Lower lobe of right lung (tissue), 2 donors: ENCODE measurements at regions not wholly inside any gene's neighbourhood (a gene's known extent, or its start where the extent isn't known, plus 50 kb on each side); places are given as distances from the start of the nearest gene placed in this dataset.

Experiments
- ATAC-seq, 2 donors: fragments of 200-7000 bp; cut with Tn5 transposase; one replicate each; pipeline ENCODE4 v1.9.1; 2020 to 2022; ENCODE audit warnings: mild to moderate bottlenecking in 2 of 2, moderate library complexity in 2 of 2
- DNase-seq: peaks from one replicate; pipeline ENCODE4 v3.0.0-alpha.2; 2020
- H3K27ac ChIP-seq: fragments of 200-600 bp; one replicate; pipeline ENCODE4 v1.8.0; 2022
- H3K27me3 ChIP-seq: fragments of 200-600 bp; one replicate; pipeline ENCODE4 v1.8.0; 2022; ENCODE audit warnings: low read depth
- H3K36me3 ChIP-seq: fragments of 200-600 bp; one replicate; pipeline ENCODE4 v1.8.0; 2022; ENCODE audit warnings: mild to moderate bottlenecking
- H3K4me1 ChIP-seq: fragments of 200-600 bp; one replicate; pipeline ENCODE4 v1.8.0; 2022
- H3K4me3 ChIP-seq: fragments of 200-600 bp; one replicate; pipeline ENCODE4 v1.8.0; 2022; ENCODE audit warnings: mild to moderate bottlenecking
- H3K9me3 ChIP-seq: fragments of 200-600 bp; one replicate; pipeline ENCODE4 v1.8.0; 2022
- intact Hi-C: fragments of 100-400 bp; cut with DNase I; formaldehyde crosslinking; loops from one replicate; pipeline ENCODE4 v1.11.0; 2022
- TF ChIP-seq, protein P1 (sequence below): fragments of 200-600 bp; IDR thresholded peaks from one replicate; pipeline ENCODE4 v1.8.0; 2022; ENCODE audit warnings: antibody characterized with exemption, mild to moderate bottlenecking
- donor health status: DM: no; HTN: yes; CAD: no; lungs with severe emphysema.

DNA sequence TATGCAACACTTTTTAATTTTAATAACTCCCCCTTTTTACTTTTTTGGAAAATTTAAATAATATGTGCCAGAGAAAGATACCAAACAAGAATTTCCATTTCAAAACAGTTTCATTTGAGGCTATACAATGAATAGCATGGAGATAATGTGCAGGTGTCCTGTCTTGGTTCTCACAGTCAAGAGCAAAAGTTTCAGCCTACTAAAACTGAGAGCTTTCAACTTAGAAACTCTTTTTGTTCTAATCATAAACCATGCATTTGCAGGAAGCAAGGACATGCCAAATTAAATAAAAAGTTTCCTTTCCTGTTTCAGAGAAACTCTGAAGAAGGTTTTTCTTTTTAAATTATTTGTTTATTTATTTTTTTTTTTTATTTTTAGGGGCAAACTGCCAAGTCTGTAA, 1165.6 kb upstream of the SEMA6A start:
- Histone ChIP-seq H3K4me1 (no peaks in the 10 kb centered on the region), H3K4me3 (no peak overlapping the region), H3K9me3 (no peaks in the 10 kb centered on the region), H3K36me3 (no peaks in the 10 kb centered on the region), H3K27ac (no peak overlapping the region), H3K27me3 (no peaks in the 10 kb centered on the region)
- ATAC-seq (no peak), DNase-seq (no peak)
- TF ChIP-seq, protein P1, sequence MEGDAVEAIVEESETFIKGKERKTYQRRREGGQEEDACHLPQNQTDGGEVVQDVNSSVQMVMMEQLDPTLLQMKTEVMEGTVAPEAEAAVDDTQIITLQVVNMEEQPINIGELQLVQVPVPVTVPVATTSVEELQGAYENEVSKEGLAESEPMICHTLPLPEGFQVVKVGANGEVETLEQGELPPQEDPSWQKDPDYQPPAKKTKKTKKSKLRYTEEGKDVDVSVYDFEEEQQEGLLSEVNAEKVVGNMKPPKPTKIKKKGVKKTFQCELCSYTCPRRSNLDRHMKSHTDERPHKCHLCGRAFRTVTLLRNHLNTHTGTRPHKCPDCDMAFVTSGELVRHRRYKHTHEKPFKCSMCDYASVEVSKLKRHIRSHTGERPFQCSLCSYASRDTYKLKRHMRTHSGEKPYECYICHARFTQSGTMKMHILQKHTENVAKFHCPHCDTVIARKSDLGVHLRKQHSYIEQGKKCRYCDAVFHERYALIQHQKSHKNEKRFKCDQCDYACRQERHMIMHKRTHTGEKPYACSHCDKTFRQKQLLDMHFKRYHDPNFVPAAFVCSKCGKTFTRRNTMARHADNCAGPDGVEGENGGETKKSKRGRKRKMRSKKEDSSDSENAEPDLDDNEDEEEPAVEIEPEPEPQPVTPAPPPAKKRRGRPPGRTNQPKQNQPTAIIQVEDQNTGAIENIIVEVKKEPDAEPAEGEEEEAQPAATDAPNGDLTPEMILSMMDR = no peak
- intact Hi-C loops = no loop called here

DNA sequence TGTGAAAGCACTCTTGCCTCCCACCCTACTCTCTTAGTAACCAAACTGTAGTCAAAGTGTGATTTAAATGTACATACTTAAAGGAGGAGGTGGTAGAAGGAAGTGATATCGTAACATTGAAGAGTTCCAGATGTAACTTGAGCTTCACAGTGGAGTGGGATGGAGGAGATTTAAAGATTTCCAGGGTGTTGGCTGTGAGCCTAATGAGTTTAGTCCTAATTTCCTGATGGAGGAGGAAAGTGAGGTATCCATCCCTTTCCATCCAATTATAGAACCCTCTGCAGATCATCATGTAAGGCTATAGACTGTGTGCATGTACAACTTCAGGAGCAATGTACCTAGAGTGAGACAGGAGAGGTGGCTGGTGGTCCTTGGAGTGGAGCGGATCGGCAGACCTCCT, 1163.9 kb upstream of the SEMA6A start:
- ATAC-seq = no peak
- no peak for DNase-seq
- intact Hi-C loops = no loop called here

DNA sequence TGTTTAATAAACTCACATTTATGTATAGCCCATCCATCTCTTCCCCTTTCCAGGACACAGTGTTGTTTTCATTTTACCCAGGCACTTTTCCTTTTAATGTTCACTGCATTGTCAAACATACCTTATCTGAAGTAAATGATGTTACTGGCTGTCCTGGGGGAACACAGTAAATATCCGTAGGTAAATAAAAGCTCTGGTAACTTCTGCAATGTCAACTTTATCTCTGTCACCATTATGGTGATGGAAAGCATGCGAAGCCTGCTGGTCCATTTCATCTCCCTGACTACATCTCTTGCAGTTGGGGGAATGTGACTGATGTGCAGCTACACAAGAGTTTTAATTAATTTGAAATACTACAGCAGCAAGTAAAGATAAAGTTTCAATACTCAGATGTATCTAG, 1162.1 kb upstream of the SEMA6A start:
- DNase-seq (no peak), ATAC-seq (no peak)
- intact Hi-C loops = no loop called here
- no peak overlapping the region for H3K27ac ChIP-seq
- no peaks in the 10 kb centered on the region for H3K9me3 ChIP-seq
- TF ChIP-seq, protein P1 = no peak
- no peaks in the 10 kb centered on the region for H3K4me1 ChIP-seq
- H3K27me3 ChIP-seq = no peaks in the 10 kb centered on the region
- no peak overlapping the region for H3K4me3 ChIP-seq
- no peaks in the 10 kb centered on the region for H3K36me3 ChIP-seq

More for the DNA sequence above, 1163.9 kb upstream of the SEMA6A start:
- H3K27ac ChIP-seq = no peak overlapping the region
- H3K4me3 ChIP-seq = no peak overlapping the region
- no peaks in the 10 kb centered on the region for H3K4me1 ChIP-seq
- TF ChIP-seq, protein P1 = no peak
- H3K36me3 ChIP-seq = no peaks in the 10 kb centered on the region
- no peaks in the 10 kb centered on the region for H3K9me3 ChIP-seq
- no peaks in the 10 kb centered on the region for H3K27me3 ChIP-seq

DNA sequence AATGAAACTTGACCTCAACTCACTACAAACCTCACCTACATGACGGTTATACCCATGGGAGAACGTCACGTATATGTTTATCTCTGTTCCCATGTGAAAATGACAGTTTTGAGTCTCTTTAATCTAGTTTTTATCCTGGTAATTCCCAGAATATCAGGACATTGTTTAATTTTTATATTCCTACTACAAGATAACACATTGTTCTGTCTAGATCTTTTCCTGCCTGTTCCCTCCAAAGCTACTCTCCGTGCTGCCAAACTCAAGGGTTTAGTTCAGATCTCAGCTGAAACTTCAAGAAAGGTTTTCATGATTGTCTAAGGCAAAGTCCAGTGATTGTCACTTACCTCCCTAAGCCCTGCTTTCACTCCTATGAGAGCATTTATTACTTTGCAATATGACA, 1159.4 kb upstream of the SEMA6A start:
- H3K4me1 ChIP-seq = no peaks in the 10 kb centered on the region
- H3K9me3 ChIP-seq = no peaks in the 10 kb centered on the region
- H3K27ac ChIP-seq = no peak overlapping the region
- H3K4me3 ChIP-seq = no peak overlapping the region
- intact Hi-C loops = no loop called here
- ATAC-seq = no peak
- DNase-seq = no peak
- TF ChIP-seq, protein P1 = no peak
- no peaks in the 10 kb centered on the region for H3K36me3 ChIP-seq
- no peaks in the 10 kb centered on the region for H3K27me3 ChIP-seq

DNA sequence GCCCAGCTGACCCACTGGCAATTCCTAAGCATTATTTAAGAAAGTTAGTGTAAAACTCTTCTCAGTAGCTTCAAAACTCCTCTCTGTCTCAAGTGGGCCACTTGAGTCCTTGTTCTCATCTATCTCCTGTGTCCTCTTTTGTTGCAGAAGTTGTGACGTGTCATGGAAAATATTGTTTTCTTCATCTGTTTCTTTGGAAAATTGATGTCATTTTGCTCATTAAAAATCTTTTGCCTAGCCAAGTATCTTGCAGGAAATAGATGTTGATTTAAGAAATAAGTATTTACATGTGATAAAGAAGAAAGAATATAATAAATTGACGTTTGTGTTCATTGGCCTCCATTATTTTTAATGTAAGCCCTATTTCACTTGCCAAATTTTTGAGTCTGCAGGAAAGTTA, 1158.4 kb upstream of the SEMA6A start:
- ATAC-seq = no peak
- H3K27ac ChIP-seq = no peak overlapping the region
- H3K4me1 ChIP-seq = no peaks in the 10 kb centered on the region

More for the DNA sequence above, 1158.4 kb upstream of the SEMA6A start:
- Histone ChIP-seq H3K9me3 (no peaks in the 10 kb centered on the region), H3K27me3 (no peaks in the 10 kb centered on the region), H3K36me3 (no peaks in the 10 kb centered on the region), H3K4me3 (no peak overlapping the region)
- DNase-seq = no peak
- TF ChIP-seq, protein P1 = no peak
- intact Hi-C loops = no loop called here
